GM18907 (cell line): ENCODE measurements at regions not wholly inside any gene's neighbourhood (a gene's known extent, or its start where the extent isn't known, plus 50 kb on each side); places are given as distances from the start of the nearest gene placed in this dataset.
"Not testable (repeated sequence)": the region's sequence is repeated elsewhere in the genome, so short reads cannot be mapped to it uniquely, and the experiment has no call there.

Experiments
- ATAC-seq: cut with Tn5 transposase; IDR thresholded peaks from one replicate; pipeline ENCODE4 v1.9.1; 2021; ENCODE audit warnings: mild to moderate bottlenecking, moderate library complexity; ENCODE audit not compliant: unreplicated experiment

GRCh38 chrX:140087875-140088274, 122.6 kb upstream of the CXorf66 start:
- ATAC-seq = no peak

GRCh38 chrX:140086691-140087090, 121.4 kb upstream of the CXorf66 start:
- ATAC-seq = no peak

GRCh38 chrX:140074851-140075250, 109.5 kb upstream of the CXorf66 start:
- not testable (repeated sequence) for ATAC-seq

GRCh38 chrX:140071037-140071436, 105.7 kb upstream of the CXorf66 start:
- no peak for ATAC-seq

GRCh38 chrX:140065961-140066662, 100.8 kb upstream of the CXorf66 start:
- no peak for ATAC-seq

GRCh38 chrX:140064993-140065392, 99.7 kb upstream of the CXorf66 start:
- ATAC-seq = no peak

GRCh38 chrX:140057001-140057411, 91.7 kb upstream of the CXorf66 start:
- peak; percentile 98 for ATAC-seq

- ATAC-seq = no peak
Measured at GRCh38 chrX:140053846-140054245, 88.5 kb upstream of the CXorf66 start.

- no peak for ATAC-seq
Measured at GRCh38 chrX:140050906-140051305, 85.6 kb upstream of the CXorf66 start.

- ATAC-seq = no peak
Measured at GRCh38 chrX:140040386-140040785, 75.1 kb upstream of the CXorf66 start.

- ATAC-seq = no peak
Measured at GRCh38 chrX:140038842-140039241, 73.5 kb upstream of the CXorf66 start.

- ATAC-seq = no peak
Measured at GRCh38 chrX:140034916-140035315, 69.6 kb upstream of the CXorf66 start.

- ATAC-seq = no peak
Measured at GRCh38 chrX:140022482-140022881, 57.2 kb upstream of the CXorf66 start.

- not testable (repeated sequence) for ATAC-seq
Measured at GRCh38 chrX:140019134-140019533, 53.8 kb upstream of the CXorf66 start.
